RWPE2 (cell line): ENCODE measurements at regions not wholly inside any gene's neighbourhood (a gene's known extent, or its start where the extent isn't known, plus 50 kb on each side); places are given as distances from the start of the nearest gene placed in this dataset.

Experiments
- ATAC-seq: fragments of 200-7000 bp; cut with Tn5 transposase; 3 replicates; pipeline ENCODE4 v1.9.1; 2021; ENCODE audit warnings: low read depth
- DNase-seq: peaks from one replicate; pipeline ENCODE4 v3.0.0-alpha.2; 2020; ENCODE audit warnings: low spot score
- H3K27ac ChIP-seq: fragments of 450-650 bp; 2 replicates; pipeline ENCODE4 v1.5.1; 2017; ENCODE audit warnings: mild to moderate bottlenecking; ENCODE audit not compliant: poor library complexity, severe bottlenecking
- H3K27me3 ChIP-seq: fragments of 250-450 bp; sonication (Bioruptor Pico); 2 replicates; pipeline ENCODE4 v1.5.1; 2021; ENCODE audit warnings: mild to moderate bottlenecking, moderate library complexity; ENCODE audit not compliant: insufficient read depth, poor library complexity, severe bottlenecking
- H3K36me3 ChIP-seq: fragments of 250-450 bp; sonication (Bioruptor Pico); 2 replicates; pipeline ENCODE4 v1.5.1; 2020; ENCODE audit warnings: low read depth, mild to moderate bottlenecking, moderate library complexity
- H3K4me1 ChIP-seq: fragments of 250-450 bp; sonication (Bioruptor Pico); 2 replicates; pipeline ENCODE4 v1.5.1; 2021; ENCODE audit warnings: mild to moderate bottlenecking, moderate library complexity; ENCODE audit not compliant: insufficient read depth, poor library complexity, severe bottlenecking
- H3K4me3 ChIP-seq: fragments of 250-450 bp; sonication (Bioruptor Pico); 2 replicates; pipeline ENCODE4 v1.5.1; 2021; ENCODE audit warnings: mild to moderate bottlenecking, moderate library complexity; ENCODE audit not compliant: severe bottlenecking
- H3K9me3 ChIP-seq: fragments of 250-450 bp; sonication (Bioruptor Pico); 2 replicates; pipeline ENCODE4 v1.5.1; 2021; ENCODE audit warnings: mild to moderate bottlenecking, moderate library complexity; ENCODE audit not compliant: severe bottlenecking
- CTCF ChIP-seq: fragments of 450-650 bp; IDR thresholded peaks from one replicate; pipeline ENCODE4 v1.5.1; 2017; ENCODE audit warnings: mild to moderate bottlenecking, moderate library complexity; ENCODE audit not compliant: poor library complexity, severe bottlenecking

DNA sequence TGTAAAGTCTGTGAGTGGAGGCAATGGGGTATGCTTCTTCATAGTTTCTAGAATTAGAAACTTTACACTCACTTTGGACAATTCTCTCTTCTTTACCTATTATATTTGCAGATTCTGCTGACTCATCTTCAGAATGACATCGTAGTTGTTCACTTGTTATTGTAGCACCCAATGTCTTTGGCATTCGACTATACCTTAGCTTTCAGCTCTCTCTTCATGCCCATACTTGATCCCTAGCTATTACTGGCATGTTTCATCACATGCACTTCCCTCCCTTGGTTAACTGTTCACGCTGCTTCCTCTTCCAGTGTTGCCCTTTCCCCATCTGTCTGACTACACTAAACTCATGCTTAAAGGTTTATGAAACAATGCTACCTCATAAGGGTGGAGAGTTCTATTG lies 298.1 kb upstream of the TCF21 start:
- TF ChIP-seq CTCF = no peak
- no peak overlapping the region for H3K4me3 ChIP-seq
- no peak for DNase-seq
- H3K9me3 ChIP-seq = no peaks in the 10 kb centered on the region
- no peaks in the 10 kb centered on the region for H3K27me3 ChIP-seq
- no peaks in the 10 kb centered on the region for H3K36me3 ChIP-seq
- peak overlapping the region; percentile 73 for H3K27ac ChIP-seq
- ATAC-seq = peak; percentile 94
- H3K4me1 ChIP-seq = peaks cover 46% of the 10 kb centered on the region

- H3K9me3 ChIP-seq = no peaks in the 10 kb centered on the region
- H3K4me3 ChIP-seq = no peak overlapping the region
- no peak for ATAC-seq
- H3K36me3 ChIP-seq = no peaks in the 10 kb centered on the region
- H3K4me1 ChIP-seq = peaks cover 46% of the 10 kb centered on the region
- H3K27ac ChIP-seq = peak overlapping the region; percentile 73
- TF ChIP-seq CTCF = no peak
- DNase-seq = no peak
- no peaks in the 10 kb centered on the region for H3K27me3 ChIP-seq
Measured at GRCh38 chr6:133591275-133591674, 297.6 kb upstream of the TCF21 start.

DNA sequence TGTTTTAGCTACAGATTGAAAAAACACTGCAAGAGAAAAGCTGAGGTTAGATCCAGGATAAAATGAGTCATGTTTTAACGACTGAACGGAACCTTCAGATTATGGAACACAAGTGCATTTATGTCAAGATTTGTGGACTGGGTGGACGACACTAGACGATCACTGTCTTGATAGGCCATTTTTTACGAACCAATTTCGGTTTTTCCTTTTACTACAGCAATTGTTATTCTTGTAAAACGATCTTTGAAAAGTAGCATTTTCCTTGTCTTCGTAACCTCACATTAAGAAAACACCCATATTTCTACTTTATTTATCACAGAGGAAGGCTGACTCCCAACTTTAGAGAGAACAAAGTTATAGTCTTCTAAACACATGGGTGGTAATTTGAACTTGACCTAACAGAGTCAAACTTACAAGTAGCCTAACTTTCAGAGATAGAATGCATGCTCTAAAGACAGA lies 294.2 kb upstream of the TCF21 start:
- DNase-seq (no peak), ATAC-seq (no peak)

GRCh38 chr6:133595111-133595761 lies 293.7 kb upstream of the TCF21 start:
- no peak overlapping the region for H3K4me3 ChIP-seq
- no peaks in the 10 kb centered on the region for H3K36me3 ChIP-seq
- ATAC-seq (peak; percentile 53; the same call in 2 of the 3 replicates), DNase-seq (no peak)
- H3K4me1 ChIP-seq = peaks cover 40% of the 10 kb centered on the region
- no peak for TF ChIP-seq CTCF
- H3K9me3 ChIP-seq = no peaks in the 10 kb centered on the region
- peak overlapping the region; percentile 39 for H3K27ac ChIP-seq
- H3K27me3 ChIP-seq = no peaks in the 10 kb centered on the region

More for the DNA sequence above, 294.2 kb upstream of the TCF21 start:
- no peaks in the 10 kb centered on the region for H3K27me3 ChIP-seq
- H3K36me3 ChIP-seq = no peaks in the 10 kb centered on the region
- H3K4me1 ChIP-seq = peaks cover 45% of the 10 kb centered on the region
- peak overlapping the region; percentile 39 for H3K27ac ChIP-seq
- TF ChIP-seq CTCF = no peak
- no peak overlapping the region for H3K4me3 ChIP-seq
- H3K9me3 ChIP-seq = no peaks in the 10 kb centered on the region

DNA sequence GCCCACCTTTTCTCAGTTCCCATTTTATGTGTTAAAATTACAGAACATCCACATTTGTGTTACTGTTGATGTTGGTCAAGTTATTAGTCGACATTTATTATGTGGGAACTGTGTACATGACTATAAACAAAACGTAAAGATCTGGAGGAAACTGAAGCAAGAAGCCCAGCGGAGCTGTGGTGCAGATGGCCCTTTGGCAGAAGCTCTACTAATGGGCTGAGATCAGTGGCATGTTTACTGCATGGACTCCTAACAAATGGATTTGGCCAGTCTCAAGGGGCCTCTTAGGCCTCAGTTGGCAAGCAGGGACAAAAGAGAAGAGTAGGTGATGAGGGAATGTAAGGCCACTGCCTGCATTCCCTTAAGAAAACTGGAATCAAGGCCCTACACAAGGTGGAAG lies 282.1 kb upstream of the TCF21 start:
- H3K27me3 ChIP-seq = no peaks in the 10 kb centered on the region
- no peak for TF ChIP-seq CTCF
- no peaks in the 10 kb centered on the region for H3K36me3 ChIP-seq
- no peak overlapping the region for H3K4me3 ChIP-seq
- peaks cover 23% of the 10 kb centered on the region for H3K4me1 ChIP-seq
- DNase-seq (no peak), ATAC-seq (no peak)
- no peak overlapping the region for H3K27ac ChIP-seq
- no peaks in the 10 kb centered on the region for H3K9me3 ChIP-seq
